RWPE1 (cell line): ENCODE measurements at regions not wholly inside any gene's neighbourhood (a gene's known extent, or its start where the extent isn't known, plus 50 kb on each side); places are given as distances from the start of the nearest gene placed in this dataset.

Experiments
- CTCF ChIA-PET: fragments of 350-600 bp; sonication (Branson Sonifier 250); formaldehyde crosslinking; extraction: SDS; loops from one replicate; lab custom pipeline; 2021; lab: Yijun Ruan, JAX
- POLR2A ChIA-PET: fragments of 400-600 bp; formaldehyde crosslinking; extraction: SDS; loops from one replicate; lab custom pipeline; 2020; ENCODE audit warnings: antibody characterized with exemption; ENCODE audit not compliant: low non-redundant PET; lab: Yijun Ruan, JAX
- DNase-seq: peaks from one replicate; pipeline ENCODE4 v3.0.0; 2012; ENCODE audit warnings: low spot score
- H3K27ac ChIP-seq: fragments of 450-650 bp; 2 replicates; pipeline ENCODE4 v1.5.1; 2017
- CTCF ChIP-seq: fragments of 450-650 bp; conservative IDR thresholded peaks from 2 replicates; pipeline ENCODE4 v1.5.1; 2017; ENCODE audit warnings: low read depth, mild to moderate bottlenecking

- POLR2A ChIA-PET: no interaction called here
- DNase-seq: no peak
- TF ChIP-seq CTCF: no peak
- H3K27ac ChIP-seq: no peak overlapping the region
- CTCF ChIA-PET: interaction anchor here (0.6 kb wide), 1 partner anchor 27 kb away, joined by 3 read pairs; no protein-coding TSS in a partner anchor
These were observed 104.3 kb downstream of the ZNF608 start for GRCh38 chr5:124642151-124642550.

GRCh38 chr5:124641154-124641792 is 105.2 kb downstream of the ZNF608 start:
- no peak for DNase-seq
- H3K27ac ChIP-seq: no peak overlapping the region
- POLR2A ChIA-PET: no interaction called here
- no peak for TF ChIP-seq CTCF
- CTCF ChIA-PET: no interaction called here

- CTCF ChIA-PET: no interaction called here
These were observed 107.3 kb downstream of the ZNF608 start for GRCh38 chr5:124639095-124639665.

GRCh38 chr5:124637011-124637410 is 109.4 kb downstream of the ZNF608 start:
- no peak for TF ChIP-seq CTCF
- DNase-seq: no peak
- ChIA-PET POLR2A (no interaction called here), CTCF (no interaction called here)
- H3K27ac ChIP-seq: no peak overlapping the region

More at GRCh38 chr5:124639095-124639665, 107.3 kb downstream of the ZNF608 start:
- POLR2A ChIA-PET: no interaction called here
- TF ChIP-seq CTCF: no peak
- no peak for DNase-seq
- no peak overlapping the region for H3K27ac ChIP-seq

- no peak for TF ChIP-seq CTCF
- CTCF ChIA-PET: interaction anchor here (0.6 kb wide), 1 partner anchor 150 kb away, joined by 3 read pairs; no protein-coding TSS in a partner anchor
- DNase-seq: no peak
- POLR2A ChIA-PET: no interaction called here
- H3K27ac ChIP-seq: no peak overlapping the region
These were observed 111.6 kb downstream of the ZNF608 start for GRCh38 chr5:124634741-124635323.

GRCh38 chr5:124634228-124634739 is 112.2 kb downstream of the ZNF608 start:
- DNase-seq: no peak
- ChIA-PET CTCF (no interaction called here), POLR2A (no interaction called here)
- no peak overlapping the region for H3K27ac ChIP-seq
- no peak for TF ChIP-seq CTCF
